COLO829 (cell line): ENCODE measurements at regions not wholly inside any gene's neighbourhood (a gene's known extent, or its start where the extent isn't known, plus 50 kb on each side); places are given as distances from the start of the nearest gene placed in this dataset.

ENCODE experiments used
- DNase-seq: peaks from one replicate; pipeline ENCODE4 v3.0.0; 2012; ENCODE audit warnings: low spot score

GRCh38 chr2:236956031-236956618, 129.6 kb upstream of the COPS8 start:
- DNase-seq: no peak

- DNase-seq: no peak
Measured at GRCh38 chr2:236956641-236957040, 129.0 kb upstream of the COPS8 start.

- no peak for DNase-seq
Measured at GRCh38 chr2:236959036-236959435, 126.7 kb upstream of the COPS8 start.

GRCh38 chr2:236959876-236960275, 125.8 kb upstream of the COPS8 start:
- DNase-seq: no peak

- no peak for DNase-seq
Measured at GRCh38 chr2:236960531-236960930, 125.2 kb upstream of the COPS8 start.

GRCh38 chr2:236962816-236963215, 122.9 kb upstream of the COPS8 start:
- no peak for DNase-seq

- DNase-seq: no peak
Measured at GRCh38 chr2:236963631-236964182, 122.0 kb upstream of the COPS8 start.

- no peak for DNase-seq
Measured at GRCh38 chr2:236964291-236964690, 121.4 kb upstream of the COPS8 start.

- DNase-seq: no peak
Measured at GRCh38 chr2:236965021-236965840, 120.5 kb upstream of the COPS8 start.

- no peak for DNase-seq
Measured at GRCh38 chr2:236965841-236966096, 119.9 kb upstream of the COPS8 start.

- DNase-seq: no peak
Measured at GRCh38 chr2:236967499-236967783, 118.2 kb upstream of the COPS8 start.

GRCh38 chr2:236968101-236968879, 117.4 kb upstream of the COPS8 start:
- DNase-seq: no peak

GRCh38 chr2:236968880-236969534, 116.7 kb upstream of the COPS8 start:
- DNase-seq: no peak

- no peak for DNase-seq
Measured at GRCh38 chr2:236969767-236970655, 115.7 kb upstream of the COPS8 start.

- no peak for DNase-seq
Measured at GRCh38 chr2:236970656-236971010, 115.1 kb upstream of the COPS8 start.

GRCh38 chr2:236971131-236971821, 114.4 kb upstream of the COPS8 start:
- no peak for DNase-seq

GRCh38 chr2:236971919-236972381, 113.7 kb upstream of the COPS8 start:
- DNase-seq: no peak

- DNase-seq: no peak
Measured at GRCh38 chr2:236972491-236973342, 113.0 kb upstream of the COPS8 start.

GRCh38 chr2:236973343-236973980, 112.2 kb upstream of the COPS8 start:
- no peak for DNase-seq

- DNase-seq: no peak
Measured at GRCh38 chr2:236974148-236974547, 111.5 kb upstream of the COPS8 start.
